Gastrocnemius medialis (tissue), 4 donors: ENCODE measurements at regions not wholly inside any gene's neighbourhood (a gene's known extent, or its start where the extent isn't known, plus 50 kb on each side); places are given as distances from the start of the nearest gene placed in this dataset.

Experiments
- ATAC-seq, 2 donors: fragments of 150-250 bp; one replicate each; pipeline ENCODE4 v1.9.1; 2016
- DNase-seq, 2 donors: peaks; one replicate each; pipeline ENCODE4 v3.0.0-alpha.2; 2019
- H3K27ac ChIP-seq, 4 donors: fragments of 200-600 bp; sonication (generic); 1 replicate in 1 of 4; 2 replicates in 3 of 4; pipeline ENCODE4 v1.5.1; 2016 to 2018; ENCODE audit warnings: mild to moderate bottlenecking in 2 of 4, moderate library complexity in 1 of 4
- H3K27me3 ChIP-seq, 3 donors: fragments of 200-600 bp; sonication (generic) in 2 of 3; 1 replicate in 1 of 3; 2 replicates in 2 of 3; pipeline versions ENCODE4 v1.5.1 to v1.6.0; 2016 to 2019; ENCODE audit warnings: mild to moderate bottlenecking in 1 of 3, moderate library complexity in 1 of 3
- H3K36me3 ChIP-seq, 2 donors: fragments of 200-600 bp; sonication (generic) in 1 of 2; one replicate each; pipeline ENCODE4 v1.5.1; 2017 to 2018
- H3K4me1 ChIP-seq, 2 donors: fragments of 200-600 bp; sonication (generic) in 1 of 2; one replicate each; pipeline ENCODE4 v1.5.1; 2016 to 2017; ENCODE audit warnings: mild to moderate bottlenecking in 2 of 2
- H3K4me3 ChIP-seq, 4 donors: fragments of 200-600 bp; sonication (generic) in 3 of 4; 1 replicate in 1 of 4; 2 replicates in 3 of 4; pipeline ENCODE4 v1.5.1; 2016 to 2019; ENCODE audit warnings: mild to moderate bottlenecking in 2 of 4
- H3K9me3 ChIP-seq, 3 donors: fragments of 200-600 bp; sonication (generic) in 2 of 3; 1 replicate in 1 of 3; 2 replicates in 2 of 3; pipeline ENCODE4 v1.5.1; 2016 to 2019
- POLR2A ChIP-seq, 2 donors: fragments of 450-650 bp; IDR thresholded peaks; one replicate each; pipeline ENCODE4 v1.6.1; 2017; ENCODE audit warnings: antibody characterized with exemption in 2 of 2, mild to moderate bottlenecking in 2 of 2, moderate library complexity in 2 of 2
- in situ Hi-C, 4 donors: fragments of 200-750 bp; cut with MboI; loops; one replicate each; pipeline versions ENCODE4 v1.15.0 to v1.8.0; 2017; ENCODE audit warnings: low sequenced_read_pairs in 4 of 4
- intact Hi-C: fragments of 100-400 bp; cut with DNase I; formaldehyde crosslinking; loops from one replicate; pipeline ENCODE4 v1.15.1; 2023; ENCODE audit warnings: low total_unique reads
- TF ChIP-seq, protein P1 (sequence below), 5 experiments: fragments of 450-650 bp in 3 of 5; fragments of 200-600 bp in 2 of 5; sonication (generic) in 2 of 5; IDR thresholded peaks in 4 of 5; conservative IDR thresholded peaks in 1 of 5; 1 replicate in 4 of 5; 2 replicates in 1 of 5; pipeline ENCODE4 v1.5.1; 2016 to 2019; ENCODE audit warnings: antibody characterized with exemption in 5 of 5, mild to moderate bottlenecking in 3 of 5, moderate library complexity in 3 of 5

DNA sequence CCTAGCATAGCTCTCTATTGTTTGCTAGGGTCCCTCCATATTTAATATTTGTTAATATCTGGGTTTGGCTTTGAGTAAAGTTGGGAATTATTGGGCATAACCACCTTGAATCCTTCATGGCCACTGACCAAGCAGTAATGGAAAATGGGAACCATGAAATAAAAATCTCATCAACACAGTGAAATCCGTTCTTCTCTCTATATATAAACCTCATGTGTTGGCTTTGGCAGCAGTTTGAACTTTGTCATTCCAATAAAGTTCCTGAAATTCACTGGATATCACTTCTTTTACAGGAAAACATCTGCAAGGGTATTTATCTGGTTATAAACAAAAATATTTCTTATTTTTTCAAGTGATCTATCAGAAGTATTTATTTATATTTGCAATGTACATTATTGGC is 93.0 kb upstream of the MPDZ start:
- Histone ChIP-seq H3K27ac (no peak overlapping the region), H3K27me3 (no peaks in the 10 kb centered on the region), H3K36me3 (no peaks in the 10 kb centered on the region), H3K4me1 (no peaks in the 10 kb centered on the region), H3K9me3 (no peaks in the 10 kb centered on the region), H3K4me3 (no peak overlapping the region)
- in situ Hi-C loops (no loop called here), intact Hi-C loops (no loop called here)
- no peak for TF ChIP-seq POLR2A (IDR thresholded peaks at IDR 0.05)
- TF ChIP-seq, protein P1, sequence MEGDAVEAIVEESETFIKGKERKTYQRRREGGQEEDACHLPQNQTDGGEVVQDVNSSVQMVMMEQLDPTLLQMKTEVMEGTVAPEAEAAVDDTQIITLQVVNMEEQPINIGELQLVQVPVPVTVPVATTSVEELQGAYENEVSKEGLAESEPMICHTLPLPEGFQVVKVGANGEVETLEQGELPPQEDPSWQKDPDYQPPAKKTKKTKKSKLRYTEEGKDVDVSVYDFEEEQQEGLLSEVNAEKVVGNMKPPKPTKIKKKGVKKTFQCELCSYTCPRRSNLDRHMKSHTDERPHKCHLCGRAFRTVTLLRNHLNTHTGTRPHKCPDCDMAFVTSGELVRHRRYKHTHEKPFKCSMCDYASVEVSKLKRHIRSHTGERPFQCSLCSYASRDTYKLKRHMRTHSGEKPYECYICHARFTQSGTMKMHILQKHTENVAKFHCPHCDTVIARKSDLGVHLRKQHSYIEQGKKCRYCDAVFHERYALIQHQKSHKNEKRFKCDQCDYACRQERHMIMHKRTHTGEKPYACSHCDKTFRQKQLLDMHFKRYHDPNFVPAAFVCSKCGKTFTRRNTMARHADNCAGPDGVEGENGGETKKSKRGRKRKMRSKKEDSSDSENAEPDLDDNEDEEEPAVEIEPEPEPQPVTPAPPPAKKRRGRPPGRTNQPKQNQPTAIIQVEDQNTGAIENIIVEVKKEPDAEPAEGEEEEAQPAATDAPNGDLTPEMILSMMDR (IDR thresholded peaks at IDR 0.05 in 4 of 5, conservative IDR thresholded peaks at IDR 0.05 in 1 of 5), result no peak
- no peak for ATAC-seq
- no peak for DNase-seq

DNA sequence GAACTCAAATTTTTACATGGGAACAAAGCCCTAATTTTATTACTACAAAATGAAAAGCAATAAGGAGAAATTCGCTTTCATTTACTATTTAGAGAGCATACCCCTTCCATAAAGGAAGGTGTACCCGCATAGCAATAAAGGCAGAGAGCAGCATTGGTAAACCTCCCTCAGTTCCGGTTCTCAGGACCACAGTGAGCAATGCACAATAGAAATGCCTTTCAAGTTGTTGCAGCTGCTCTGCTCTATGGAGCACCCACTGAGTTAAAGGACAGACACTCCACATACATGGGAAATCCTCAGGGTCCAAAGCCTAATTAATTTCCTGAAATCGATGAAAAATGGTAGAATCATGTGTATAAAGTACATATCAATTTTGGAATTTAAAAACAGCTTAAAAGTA is 89.9 kb upstream of the MPDZ start:
- no peaks in the 10 kb centered on the region for H3K4me1 ChIP-seq
- H3K27me3 ChIP-seq, result no peaks in the 10 kb centered on the region
- ATAC-seq, result no peak
- TF ChIP-seq POLR2A (IDR thresholded peaks at IDR 0.05), result no peak
- TF ChIP-seq, protein P1 (IDR thresholded peaks at IDR 0.05 in 4 of 5, conservative IDR thresholded peaks at IDR 0.05 in 1 of 5), result no peak
- intact Hi-C loops, result no loop called here
- H3K9me3 ChIP-seq, result no peaks in the 10 kb centered on the region
- DNase-seq, result no peak
- no peak overlapping the region for H3K4me3 ChIP-seq
- H3K36me3 ChIP-seq, result no peaks in the 10 kb centered on the region
- H3K27ac ChIP-seq, result no peak overlapping the region
- in situ Hi-C loops, result loop anchor here in 1 of 4 donors (10.0 kb wide), 1 partner anchor 55 kb away; no protein-coding TSS in a partner anchor

DNA sequence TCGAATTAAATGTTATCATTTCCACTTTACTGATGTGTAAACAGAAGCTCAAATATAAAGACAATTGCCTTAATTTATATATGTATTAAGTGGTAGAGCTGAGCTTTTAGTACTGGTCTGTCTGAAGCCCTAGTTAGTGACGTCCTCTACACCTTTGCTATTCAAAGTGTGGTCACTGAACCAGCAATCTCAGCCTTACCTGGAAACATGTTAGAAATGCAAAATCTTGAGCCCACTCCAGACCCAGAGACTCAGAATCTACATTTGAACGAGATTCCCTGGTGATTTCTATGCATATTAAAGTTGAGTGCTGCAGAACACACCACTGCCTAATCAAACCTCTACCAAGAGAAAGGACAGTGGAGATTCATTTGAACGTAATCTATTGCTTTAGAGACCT is 88.3 kb upstream of the MPDZ start:
- intact Hi-C loops, result no loop called here
- Histone ChIP-seq H3K4me3 (no peak overlapping the region), H3K27ac (no peak overlapping the region), H3K36me3 (no peaks in the 10 kb centered on the region), H3K4me1 (no peaks in the 10 kb centered on the region), H3K9me3 (no peaks in the 10 kb centered on the region), H3K27me3 (no peaks in the 10 kb centered on the region)
- in situ Hi-C loops, result loop anchor here in 1 of 4 donors (10.0 kb wide), 1 partner anchor 57 kb away; no protein-coding TSS in a partner anchor
- no peak for ATAC-seq
- DNase-seq, result no peak
- TF ChIP-seq, protein P1 (IDR thresholded peaks at IDR 0.05 in 4 of 5, conservative IDR thresholded peaks at IDR 0.05 in 1 of 5), result no peak
- TF ChIP-seq POLR2A (IDR thresholded peaks at IDR 0.05), result no peak

DNA sequence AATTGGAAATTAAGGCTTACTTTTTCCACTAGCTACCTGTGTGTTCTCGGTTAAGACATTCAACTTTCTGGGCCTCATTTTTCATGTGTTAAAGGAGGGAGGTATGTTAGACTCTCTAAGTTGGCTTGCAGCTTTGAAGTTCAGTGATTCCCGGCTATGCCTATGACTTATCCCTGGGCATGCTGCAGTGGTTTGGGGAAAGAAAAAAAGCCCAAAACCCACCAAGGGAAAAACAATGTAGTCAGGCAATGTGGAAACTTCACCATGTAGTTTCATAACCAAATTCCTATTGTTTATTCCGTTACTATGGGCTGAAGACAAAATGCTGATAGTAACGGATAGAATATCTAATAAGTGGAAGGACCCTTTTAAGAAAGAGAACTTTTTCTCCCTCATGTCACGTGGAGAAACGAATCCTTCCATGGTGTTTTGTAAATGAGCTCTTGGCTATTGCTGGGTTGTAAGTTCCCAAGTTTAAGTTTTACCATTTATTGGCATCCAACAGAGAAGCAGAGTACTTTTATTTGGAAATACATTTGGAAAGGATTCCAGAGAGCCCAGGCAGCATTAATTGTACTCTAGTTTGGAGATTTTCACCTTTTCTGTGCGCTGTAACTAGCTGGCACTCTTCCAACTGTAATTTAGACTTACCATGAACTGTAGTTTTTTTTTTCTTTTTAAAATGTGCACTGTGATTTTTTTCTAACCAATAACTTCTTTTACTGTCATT is 84.9 kb upstream of the MPDZ start:
- no peak for DNase-seq

More for the DNA sequence above, 84.9 kb upstream of the MPDZ start:
- no peak overlapping the region for H3K4me3 ChIP-seq
- TF ChIP-seq, protein P1 (IDR thresholded peaks at IDR 0.05 in 4 of 5, conservative IDR thresholded peaks at IDR 0.05 in 1 of 5), result no peak
- TF ChIP-seq POLR2A (IDR thresholded peaks at IDR 0.05), result no peak
- no peaks in the 10 kb centered on the region for H3K9me3 ChIP-seq
- no peak overlapping the region for H3K27ac ChIP-seq
- no peaks in the 10 kb centered on the region for H3K27me3 ChIP-seq
- intact Hi-C loops (no loop called here), in situ Hi-C loops (loop anchor here in 1 of 4 donors (10.0 kb wide), 1 partner anchor 60 kb away; no protein-coding TSS in a partner anchor)
- no peak for ATAC-seq
- peaks cover 0 to 3% of the 10 kb centered on the region in 2 donors for H3K4me1 ChIP-seq
- H3K36me3 ChIP-seq, result no peaks in the 10 kb centered on the region
